Hepatocyte (in vitro differentiated cells): ENCODE measurements at regions not wholly inside any gene's neighbourhood (a gene's known extent, or its start where the extent isn't known, plus 50 kb on each side); places are given as distances from the start of the nearest gene placed in this dataset.

Experiments used
- DNase-seq: peaks from one replicate; pipeline ENCODE4 v3.0.0-alpha.2; 2016; ENCODE audit warnings: low spot score
- H2AFZ ChIP-seq: fragments of 200-600 bp; sonication (generic); 2 replicates; pipeline ENCODE4 v1.6.0; 2016; ENCODE audit warnings: antibody characterized with exemption, mild to moderate bottlenecking
- H3K27ac ChIP-seq: fragments of 200-600 bp; sonication (generic); 2 replicates; pipeline ENCODE4 v1.5.1; 2016; ENCODE audit warnings: mild to moderate bottlenecking
- H3K27me3 ChIP-seq: fragments of 200-600 bp; sonication (generic); 2 replicates; pipeline ENCODE4 v1.6.1; 2016
- H3K36me3 ChIP-seq: fragments of 200-600 bp; sonication (generic); replicated peaks from 2 replicates; pipeline ENCODE4 v1.5.1; 2016; ENCODE audit warnings: low read depth; ENCODE audit not compliant: insufficient read depth
- H3K4me1 ChIP-seq: fragments of 200-600 bp; sonication (generic); 2 replicates; pipeline ENCODE4 v1.5.1; 2016; ENCODE audit warnings: mild to moderate bottlenecking, moderate library complexity; ENCODE audit not compliant: insufficient read depth
- H3K4me2 ChIP-seq: fragments of 200-600 bp; sonication (generic); 2 replicates; pipeline ENCODE4 v1.6.0; 2016
- H3K4me3 ChIP-seq: fragments of 200-600 bp; sonication (generic); 2 replicates; pipeline ENCODE4 v1.5.1; 2016; ENCODE audit warnings: mild to moderate bottlenecking
- H3K79me2 ChIP-seq: fragments of 200-600 bp; sonication (generic); 2 replicates; pipeline ENCODE4 v1.6.0; 2017; ENCODE audit warnings: mild to moderate bottlenecking
- H3K9me2 ChIP-seq: fragments of 200-600 bp; sonication (generic); replicated peaks from 2 replicates; pipeline ENCODE4 v1.6.0; 2017; ENCODE audit warnings: mild to moderate bottlenecking; ENCODE audit not compliant: insufficient read depth
- H3K9me3 ChIP-seq: fragments of 200-600 bp; sonication (generic); 2 replicates; pipeline ENCODE4 v1.5.1; 2016; ENCODE audit warnings: low read depth, mild to moderate bottlenecking
- H4K20me1 ChIP-seq: fragments of 200-600 bp; sonication (generic); 2 replicates; pipeline ENCODE4 v1.6.0; 2016; ENCODE audit warnings: mild to moderate bottlenecking; ENCODE audit not compliant: insufficient read depth, poor library complexity, severe bottlenecking
- EZH2 ChIP-seq: fragments of 200-600 bp; sonication (generic); IDR thresholded peaks from 2 replicates; pipeline ENCODE4 v1.6.1; 2016; ENCODE audit warnings: antibody characterized with exemption, mild to moderate bottlenecking, borderline replicate concordance
- EZH2phosphoT487 ChIP-seq: fragments of 200-600 bp; sonication (generic); IDR thresholded peaks from one replicate; pipeline ENCODE4 v1.6.1; 2018; ENCODE audit warnings: antibody characterized with exemption, mild to moderate bottlenecking, low read depth, moderate library complexity; ENCODE audit not compliant: unreplicated experiment, severe bottlenecking
- WGBS: methylation state at CpG from one replicate; pipeline ENCODE4 v1.1.6; 2016; ENCODE audit warnings: low lambda C conversion rate; ENCODE audit errors: missing lambda C conversion rate; 5-methylcytosine and 5-hydroxymethylcytosine counted together
- TF ChIP-seq, protein P1 (sequence below): fragments of 200-600 bp; sonication (generic); IDR thresholded peaks from 2 replicates; pipeline ENCODE4 v1.5.1; 2016; ENCODE audit warnings: antibody characterized with exemption, mild to moderate bottlenecking; ENCODE audit not compliant: poor library complexity

DNA sequence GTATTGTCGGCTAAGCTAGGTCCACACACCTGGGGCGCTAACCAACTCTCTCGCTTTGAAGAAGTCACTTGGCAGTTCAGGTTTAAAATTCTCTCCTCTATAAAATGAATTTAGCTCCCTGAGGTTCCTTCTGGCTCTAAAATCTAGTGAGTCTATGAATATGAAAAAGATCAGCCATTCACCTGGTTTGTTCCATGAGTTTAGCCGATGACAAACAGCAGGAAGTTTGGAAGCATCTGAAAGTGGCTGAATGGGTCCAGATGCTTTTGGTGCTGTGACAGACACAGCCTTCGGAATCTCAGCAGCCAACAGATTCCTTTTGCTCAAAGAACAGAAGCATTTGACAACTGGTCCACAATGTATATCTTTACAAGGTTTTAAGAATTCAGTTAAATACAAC is 73.4 kb upstream of the FOXN3 start:
- H3K9me2 ChIP-seq, result no peaks in the 10 kb centered on the region
- DNase-seq, result no peak
- H2AFZ ChIP-seq, result no peak overlapping the region
- no peaks in the 10 kb centered on the region for H3K27me3 ChIP-seq
- no peaks in the 10 kb centered on the region for H3K36me3 ChIP-seq
- no peak overlapping the region for H3K27ac ChIP-seq
- no peaks in the 10 kb centered on the region for H3K79me2 ChIP-seq
- no peaks in the 10 kb centered on the region for H4K20me1 ChIP-seq
- no peak overlapping the region for H3K4me3 ChIP-seq
- no peaks in the 10 kb centered on the region for H3K4me1 ChIP-seq
- H3K4me2 ChIP-seq, result no peak overlapping the region
- WGBS, result 94% methylated on average over 5 of the region's 5 CpGs
- no peaks in the 10 kb centered on the region for H3K9me3 ChIP-seq
- TF ChIP-seq EZH2, result no peak
- TF ChIP-seq EZH2phosphoT487, result no peak
- TF ChIP-seq, protein P1, sequence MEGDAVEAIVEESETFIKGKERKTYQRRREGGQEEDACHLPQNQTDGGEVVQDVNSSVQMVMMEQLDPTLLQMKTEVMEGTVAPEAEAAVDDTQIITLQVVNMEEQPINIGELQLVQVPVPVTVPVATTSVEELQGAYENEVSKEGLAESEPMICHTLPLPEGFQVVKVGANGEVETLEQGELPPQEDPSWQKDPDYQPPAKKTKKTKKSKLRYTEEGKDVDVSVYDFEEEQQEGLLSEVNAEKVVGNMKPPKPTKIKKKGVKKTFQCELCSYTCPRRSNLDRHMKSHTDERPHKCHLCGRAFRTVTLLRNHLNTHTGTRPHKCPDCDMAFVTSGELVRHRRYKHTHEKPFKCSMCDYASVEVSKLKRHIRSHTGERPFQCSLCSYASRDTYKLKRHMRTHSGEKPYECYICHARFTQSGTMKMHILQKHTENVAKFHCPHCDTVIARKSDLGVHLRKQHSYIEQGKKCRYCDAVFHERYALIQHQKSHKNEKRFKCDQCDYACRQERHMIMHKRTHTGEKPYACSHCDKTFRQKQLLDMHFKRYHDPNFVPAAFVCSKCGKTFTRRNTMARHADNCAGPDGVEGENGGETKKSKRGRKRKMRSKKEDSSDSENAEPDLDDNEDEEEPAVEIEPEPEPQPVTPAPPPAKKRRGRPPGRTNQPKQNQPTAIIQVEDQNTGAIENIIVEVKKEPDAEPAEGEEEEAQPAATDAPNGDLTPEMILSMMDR, result no peak

- H3K4me3 ChIP-seq, result no peak overlapping the region
- no peak overlapping the region for H3K27ac ChIP-seq
- 63% methylated on average over 17 of the region's 17 CpGs for WGBS
- no peaks in the 10 kb centered on the region for H3K4me1 ChIP-seq
- H3K9me2 ChIP-seq, result no peaks in the 10 kb centered on the region
- DNase-seq, result no peak
- no peaks in the 10 kb centered on the region for H4K20me1 ChIP-seq
- TF ChIP-seq EZH2phosphoT487 (no peak), EZH2 (no peak)
- TF ChIP-seq, protein P1, result no peak
- no peaks in the 10 kb centered on the region for H3K27me3 ChIP-seq
- H3K4me2 ChIP-seq, result peak overlapping the region; percentile 43
- no peaks in the 10 kb centered on the region for H3K36me3 ChIP-seq
- no peaks in the 10 kb centered on the region for H3K79me2 ChIP-seq
- H2AFZ ChIP-seq, result no peak overlapping the region
- H3K9me3 ChIP-seq, result no peaks in the 10 kb centered on the region
Measured at GRCh38 chr14:89489761-89490437, 72.9 kb upstream of the FOXN3 start.

DNA sequence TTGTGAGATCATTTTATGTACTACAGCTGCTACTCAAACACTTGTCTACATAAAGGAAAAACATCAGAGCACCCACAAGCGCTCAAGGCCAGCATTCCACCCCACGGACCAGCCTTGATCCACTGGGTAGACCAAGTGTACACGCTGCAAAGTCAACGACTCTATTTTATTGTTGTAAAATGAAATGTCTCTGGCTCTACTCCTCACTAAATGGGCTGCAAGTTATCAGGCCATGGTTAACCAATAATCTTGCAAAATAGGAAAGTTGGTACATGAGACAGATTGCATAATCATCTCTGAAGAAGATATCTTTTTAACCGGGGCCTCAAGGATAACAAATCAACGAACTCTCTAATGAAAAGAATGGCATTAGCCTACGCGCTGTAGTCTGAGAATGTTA is 69.9 kb upstream of the FOXN3 start:
- Histone ChIP-seq H3K4me3 (no peak overlapping the region), H4K20me1 (no peaks in the 10 kb centered on the region), H2AFZ (no peak overlapping the region), H3K4me1 (no peaks in the 10 kb centered on the region), H3K9me3 (no peaks in the 10 kb centered on the region), H3K79me2 (no peaks in the 10 kb centered on the region), H3K9me2 (no peaks in the 10 kb centered on the region), H3K27ac (no peak overlapping the region), H3K27me3 (no peaks in the 10 kb centered on the region), H3K4me2 (no peak overlapping the region), H3K36me3 (no peaks in the 10 kb centered on the region)
- TF ChIP-seq EZH2 (no peak), EZH2phosphoT487 (no peak)
- TF ChIP-seq, protein P1, result no peak
- no peak for DNase-seq
- 72% methylated on average over 8 of the region's 8 CpGs for WGBS

DNA sequence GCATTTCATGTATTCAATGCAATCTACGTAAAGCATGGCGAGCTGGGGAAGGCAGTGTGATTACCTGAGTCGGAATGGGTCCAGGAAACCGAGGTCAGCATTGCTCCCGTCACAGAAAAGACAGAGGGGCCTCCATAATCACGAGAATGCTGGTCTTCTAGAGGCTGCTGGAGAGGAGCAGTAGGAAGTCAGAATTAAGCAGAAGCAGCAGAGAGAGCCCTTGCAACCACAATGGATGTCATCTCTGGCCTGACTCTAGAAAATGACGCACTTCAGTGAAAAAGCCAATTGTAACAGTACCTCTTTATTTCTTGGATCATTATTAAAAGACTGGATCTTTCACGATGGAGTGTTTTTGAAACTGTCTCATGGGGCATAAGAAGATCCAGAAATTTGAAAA is 69.5 kb upstream of the FOXN3 start:
- TF ChIP-seq, protein P1, result no peak
- no peak for TF ChIP-seq EZH2
- no peak for TF ChIP-seq EZH2phosphoT487
- H3K4me1 ChIP-seq, result no peaks in the 10 kb centered on the region
- H3K9me3 ChIP-seq, result no peaks in the 10 kb centered on the region
- over 99% methylated on average over 8 of the region's 8 CpGs for WGBS
- no peaks in the 10 kb centered on the region for H3K9me2 ChIP-seq
- H3K79me2 ChIP-seq, result no peaks in the 10 kb centered on the region
- H3K36me3 ChIP-seq, result no peaks in the 10 kb centered on the region
- H3K27me3 ChIP-seq, result no peaks in the 10 kb centered on the region
- H3K4me3 ChIP-seq, result no peak overlapping the region
- H2AFZ ChIP-seq, result no peak overlapping the region
- H3K27ac ChIP-seq, result no peak overlapping the region
- DNase-seq, result no peak
- no peak overlapping the region for H3K4me2 ChIP-seq
- no peaks in the 10 kb centered on the region for H4K20me1 ChIP-seq
